ENCODE measurements at regions not wholly inside any gene's neighbourhood (a gene's known extent, or its start where the extent isn't known, plus 50 kb on each side); places are given as distances from the start of the nearest gene placed in this dataset.

DNA sequence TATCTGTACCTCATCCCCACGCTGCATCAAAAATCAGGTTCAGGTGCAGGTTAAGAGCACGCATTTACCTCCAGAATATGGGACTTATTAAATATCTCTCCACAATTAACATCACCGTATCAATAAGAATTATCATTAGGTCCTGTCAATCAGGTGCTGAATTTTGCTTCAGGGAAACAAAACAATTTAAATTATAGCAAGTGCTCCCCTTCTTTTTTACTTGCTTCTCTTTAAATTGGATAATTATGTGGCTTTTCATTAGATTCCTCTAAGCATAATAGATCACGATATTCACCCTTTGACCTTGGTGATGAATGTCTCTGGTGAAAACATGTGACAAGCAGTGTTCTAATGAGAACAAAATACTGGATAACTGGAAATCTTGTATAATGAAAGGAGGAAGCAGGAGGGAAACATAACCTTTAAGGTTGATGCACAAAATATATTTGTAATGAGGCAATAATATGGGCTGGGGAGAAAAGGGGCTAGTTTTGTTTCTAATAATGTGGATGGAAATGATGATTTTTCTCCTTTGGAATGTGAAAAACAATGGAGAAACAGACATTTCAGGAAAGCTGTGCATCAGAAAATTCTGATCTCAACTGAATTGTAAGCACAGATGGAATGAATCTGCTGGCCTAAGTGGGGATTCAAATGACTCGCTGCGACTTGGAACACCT lies 166.9 kb downstream of the SNX10 start:
- TF ChIP-seq, protein P1, sequence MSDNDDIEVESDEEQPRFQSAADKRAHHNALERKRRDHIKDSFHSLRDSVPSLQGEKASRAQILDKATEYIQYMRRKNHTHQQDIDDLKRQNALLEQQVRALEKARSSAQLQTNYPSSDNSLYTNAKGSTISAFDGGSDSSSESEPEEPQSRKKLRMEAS (IDR thresholded peaks at IDR 0.05) = no peak
- TF ChIP-seq, protein P2, sequence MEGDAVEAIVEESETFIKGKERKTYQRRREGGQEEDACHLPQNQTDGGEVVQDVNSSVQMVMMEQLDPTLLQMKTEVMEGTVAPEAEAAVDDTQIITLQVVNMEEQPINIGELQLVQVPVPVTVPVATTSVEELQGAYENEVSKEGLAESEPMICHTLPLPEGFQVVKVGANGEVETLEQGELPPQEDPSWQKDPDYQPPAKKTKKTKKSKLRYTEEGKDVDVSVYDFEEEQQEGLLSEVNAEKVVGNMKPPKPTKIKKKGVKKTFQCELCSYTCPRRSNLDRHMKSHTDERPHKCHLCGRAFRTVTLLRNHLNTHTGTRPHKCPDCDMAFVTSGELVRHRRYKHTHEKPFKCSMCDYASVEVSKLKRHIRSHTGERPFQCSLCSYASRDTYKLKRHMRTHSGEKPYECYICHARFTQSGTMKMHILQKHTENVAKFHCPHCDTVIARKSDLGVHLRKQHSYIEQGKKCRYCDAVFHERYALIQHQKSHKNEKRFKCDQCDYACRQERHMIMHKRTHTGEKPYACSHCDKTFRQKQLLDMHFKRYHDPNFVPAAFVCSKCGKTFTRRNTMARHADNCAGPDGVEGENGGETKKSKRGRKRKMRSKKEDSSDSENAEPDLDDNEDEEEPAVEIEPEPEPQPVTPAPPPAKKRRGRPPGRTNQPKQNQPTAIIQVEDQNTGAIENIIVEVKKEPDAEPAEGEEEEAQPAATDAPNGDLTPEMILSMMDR (IDR thresholded peaks at IDR 0.05 in 2 of 3, conservative IDR thresholded peaks at IDR 0.05 in 1 of 3; ENCODE audit: borderline replicate concordance in 1 of 3, insufficient read depth in 1 of 3, low read depth in 2 of 3, low read length in 2 of 3) = no peak
- TF ChIP-seq POLR2AphosphoS5 (IDR thresholded peaks at IDR 0.05; ENCODE audit: low read depth, low read length) = no peak
- TF ChIP-seq EZH2 (IDR thresholded peaks at IDR 0.05) = no peak
- no peak for TF ChIP-seq YY1 (IDR thresholded peaks at IDR 0.05; ENCODE audit: extremely low read depth, insufficient replicate concordance, low read depth, low read length)
- no peak for TF ChIP-seq POLR2A (IDR thresholded peaks at IDR 0.05; ENCODE audit: borderline replicate concordance, extremely low read depth, insufficient read depth, insufficient read length)
- no peak for TF ChIP-seq RAD21 (IDR thresholded peaks at IDR 0.05; ENCODE audit: low read depth)
- TF ChIP-seq EGR1 (IDR thresholded peaks at IDR 0.05; ENCODE audit: low read depth) = no peak
- no peak for TF ChIP-seq JUND (IDR thresholded peaks at IDR 0.05)
- TF ChIP-seq, protein P3, sequence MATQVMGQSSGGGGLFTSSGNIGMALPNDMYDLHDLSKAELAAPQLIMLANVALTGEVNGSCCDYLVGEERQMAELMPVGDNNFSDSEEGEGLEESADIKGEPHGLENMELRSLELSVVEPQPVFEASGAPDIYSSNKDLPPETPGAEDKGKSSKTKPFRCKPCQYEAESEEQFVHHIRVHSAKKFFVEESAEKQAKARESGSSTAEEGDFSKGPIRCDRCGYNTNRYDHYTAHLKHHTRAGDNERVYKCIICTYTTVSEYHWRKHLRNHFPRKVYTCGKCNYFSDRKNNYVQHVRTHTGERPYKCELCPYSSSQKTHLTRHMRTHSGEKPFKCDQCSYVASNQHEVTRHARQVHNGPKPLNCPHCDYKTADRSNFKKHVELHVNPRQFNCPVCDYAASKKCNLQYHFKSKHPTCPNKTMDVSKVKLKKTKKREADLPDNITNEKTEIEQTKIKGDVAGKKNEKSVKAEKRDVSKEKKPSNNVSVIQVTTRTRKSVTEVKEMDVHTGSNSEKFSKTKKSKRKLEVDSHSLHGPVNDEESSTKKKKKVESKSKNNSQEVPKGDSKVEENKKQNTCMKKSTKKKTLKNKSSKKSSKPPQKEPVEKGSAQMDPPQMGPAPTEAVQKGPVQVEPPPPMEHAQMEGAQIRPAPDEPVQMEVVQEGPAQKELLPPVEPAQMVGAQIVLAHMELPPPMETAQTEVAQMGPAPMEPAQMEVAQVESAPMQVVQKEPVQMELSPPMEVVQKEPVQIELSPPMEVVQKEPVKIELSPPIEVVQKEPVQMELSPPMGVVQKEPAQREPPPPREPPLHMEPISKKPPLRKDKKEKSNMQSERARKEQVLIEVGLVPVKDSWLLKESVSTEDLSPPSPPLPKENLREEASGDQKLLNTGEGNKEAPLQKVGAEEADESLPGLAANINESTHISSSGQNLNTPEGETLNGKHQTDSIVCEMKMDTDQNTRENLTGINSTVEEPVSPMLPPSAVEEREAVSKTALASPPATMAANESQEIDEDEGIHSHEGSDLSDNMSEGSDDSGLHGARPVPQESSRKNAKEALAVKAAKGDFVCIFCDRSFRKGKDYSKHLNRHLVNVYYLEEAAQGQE (IDR thresholded peaks at IDR 0.05; ENCODE audit: low read depth) = no peak
- no peak for TF ChIP-seq SRF (IDR thresholded peaks at IDR 0.05; ENCODE audit: low read depth)
